ENCODE measurements at regions not wholly inside any gene's neighbourhood (a gene's known extent, or its start where the extent isn't known, plus 50 kb on each side); places are given as distances from the start of the nearest gene placed in this dataset.

- Histone ChIP-seq H3K27me3 (no peaks in the 10 kb centered on the region), H3K4me1 (no peaks in the 10 kb centered on the region), H3K27ac (no peak overlapping the region), H3K4me3 (no peak overlapping the region), H3K9me3 (no peaks in the 10 kb centered on the region), H3K36me3 (no peaks in the 10 kb centered on the region)
- TF ChIP-seq EP300 (IDR thresholded peaks at IDR 0.05), result no peak
- TF ChIP-seq CTCF (IDR thresholded peaks at IDR 0.05), result no peak
- no peak for TF ChIP-seq POLR2AphosphoS5 (IDR thresholded peaks at IDR 0.05)
- no peak for TF ChIP-seq POLR2A (IDR thresholded peaks at IDR 0.05)
- no peak for DNase-seq
- intact Hi-C loops (cut with DNase I; ENCODE audit: low total_unique reads), result no loop called here
- 77 to 91% (median 87%) methylated on average over 4 of the region's 4 CpGs for WGBS, 5 donors
Measured at GRCh38 chr5:44236040-44236439, 153.2 kb downstream of the FGF10 start.

- TF ChIP-seq CTCF (IDR thresholded peaks at IDR 0.05) (no peak), EP300 (IDR thresholded peaks at IDR 0.05) (no peak), POLR2A (IDR thresholded peaks at IDR 0.05) (no peak), POLR2AphosphoS5 (IDR thresholded peaks at IDR 0.05) (no peak)
- WGBS, 5 donors, result 77 to 88% (median 81%) methylated on average over 2 of the region's 2 CpGs
Measured at GRCh38 chr5:44233691-44234090, 155.5 kb downstream of the FGF10 start.

GRCh38 chr5:44225231-44226160 is 163.7 kb downstream of the FGF10 start:
- H3K9me3 ChIP-seq, result no peaks in the 10 kb centered on the region
- H3K36me3 ChIP-seq, result no peaks in the 10 kb centered on the region
- H3K27me3 ChIP-seq, result no peaks in the 10 kb centered on the region
- intact Hi-C loops (cut with DNase I; ENCODE audit: low total_unique reads), result no loop called here
- TF ChIP-seq POLR2A (IDR thresholded peaks at IDR 0.05), result no peak
- no peak for DNase-seq
- 71 to 80% (median 77%) methylated on average over 8 of the region's 8 CpGs for WGBS, 5 donors
- no peak overlapping the region for H3K27ac ChIP-seq
- H3K4me1 ChIP-seq, result no peaks in the 10 kb centered on the region
- H3K4me3 ChIP-seq, result no peak overlapping the region

More at GRCh38 chr5:44233691-44234090, 155.5 kb downstream of the FGF10 start:
- no peak for DNase-seq
- no peaks in the 10 kb centered on the region for H3K27me3 ChIP-seq
- H3K4me3 ChIP-seq, result no peak overlapping the region
- H3K27ac ChIP-seq, result no peak overlapping the region
- H3K4me1 ChIP-seq, result no peaks in the 10 kb centered on the region
- H3K36me3 ChIP-seq, result no peaks in the 10 kb centered on the region
- intact Hi-C loops (cut with DNase I; ENCODE audit: low total_unique reads), result no loop called here
- H3K9me3 ChIP-seq, result no peaks in the 10 kb centered on the region

GRCh38 chr5:44199408-44199807 is 189.8 kb downstream of the FGF10 start:
- TF ChIP-seq CTCF (IDR thresholded peaks at IDR 0.05) (no peak), POLR2A (IDR thresholded peaks at IDR 0.05) (no peak), EP300 (IDR thresholded peaks at IDR 0.05) (no peak), POLR2AphosphoS5 (IDR thresholded peaks at IDR 0.05) (no peak)
- no peak overlapping the region for H3K4me3 ChIP-seq
- no peaks in the 10 kb centered on the region for H3K27me3 ChIP-seq
- H3K9me3 ChIP-seq, result peaks cover 0 to 32% (median 19%) of the 10 kb centered on the region in 4 donors
- intact Hi-C loops (cut with DNase I; ENCODE audit: low total_unique reads), result no loop called here
- no peak for DNase-seq
- no peaks in the 10 kb centered on the region for H3K4me1 ChIP-seq
- WGBS, 5 donors, result 80 to 97% (median 88%) methylated on average over 1 of the region's 1 CpG
- H3K36me3 ChIP-seq, result no peaks in the 10 kb centered on the region
- H3K27ac ChIP-seq, result no peak overlapping the region

- Histone ChIP-seq H3K27me3 (no peaks in the 10 kb centered on the region), H3K27ac (no peak overlapping the region), H3K4me3 (no peak overlapping the region), H3K4me1 (no peaks in the 10 kb centered on the region), H3K9me3 (peaks cover 0 to 10% (median 4%) of the 10 kb centered on the region in 4 donors), H3K36me3 (no peaks in the 10 kb centered on the region)
- intact Hi-C loops (cut with DNase I; ENCODE audit: low total_unique reads), result no loop called here
- 80 to 95% (median 89%) methylated on average over 1 to 2 of the region's 2 CpGs for WGBS, 5 donors
- no peak for DNase-seq
- TF ChIP-seq CTCF (IDR thresholded peaks at IDR 0.05) (no peak), POLR2AphosphoS5 (IDR thresholded peaks at IDR 0.05) (no peak), POLR2A (IDR thresholded peaks at IDR 0.05) (no peak), EP300 (IDR thresholded peaks at IDR 0.05) (no peak)
Measured at GRCh38 chr5:44189255-44189654, 200.0 kb downstream of the FGF10 start.

Data from stomach (tissue), 8 donors.